Gastrocnemius medialis (tissue), 4 donors: ENCODE measurements at regions not wholly inside any gene's neighbourhood (a gene's known extent, or its start where the extent isn't known, plus 50 kb on each side); places are given as distances from the start of the nearest gene placed in this dataset.

Experiments used
- ATAC-seq, 2 donors: fragments of 150-250 bp; one replicate each; pipeline ENCODE4 v1.9.1; 2016
- DNase-seq, 2 donors: peaks; one replicate each; pipeline ENCODE4 v3.0.0-alpha.2; 2019
- H3K27ac ChIP-seq, 4 donors: fragments of 200-600 bp; sonication (generic); 1 replicate in 1 of 4; 2 replicates in 3 of 4; pipeline ENCODE4 v1.5.1; 2016 to 2018; ENCODE audit warnings: mild to moderate bottlenecking in 2 of 4, moderate library complexity in 1 of 4
- H3K27me3 ChIP-seq, 3 donors: fragments of 200-600 bp; sonication (generic) in 2 of 3; 1 replicate in 1 of 3; 2 replicates in 2 of 3; pipeline versions ENCODE4 v1.5.1 to v1.6.0; 2016 to 2019; ENCODE audit warnings: mild to moderate bottlenecking in 1 of 3, moderate library complexity in 1 of 3
- H3K36me3 ChIP-seq, 2 donors: fragments of 200-600 bp; sonication (generic) in 1 of 2; one replicate each; pipeline ENCODE4 v1.5.1; 2017 to 2018
- H3K4me1 ChIP-seq, 2 donors: fragments of 200-600 bp; sonication (generic) in 1 of 2; one replicate each; pipeline ENCODE4 v1.5.1; 2016 to 2017; ENCODE audit warnings: mild to moderate bottlenecking in 2 of 2
- H3K4me3 ChIP-seq, 4 donors: fragments of 200-600 bp; sonication (generic) in 3 of 4; 1 replicate in 1 of 4; 2 replicates in 3 of 4; pipeline ENCODE4 v1.5.1; 2016 to 2019; ENCODE audit warnings: mild to moderate bottlenecking in 2 of 4
- H3K9me3 ChIP-seq, 3 donors: fragments of 200-600 bp; sonication (generic) in 2 of 3; 1 replicate in 1 of 3; 2 replicates in 2 of 3; pipeline ENCODE4 v1.5.1; 2016 to 2019
- POLR2A ChIP-seq, 2 donors: fragments of 450-650 bp; IDR thresholded peaks; one replicate each; pipeline ENCODE4 v1.6.1; 2017; ENCODE audit warnings: antibody characterized with exemption in 2 of 2, mild to moderate bottlenecking in 2 of 2, moderate library complexity in 2 of 2
- in situ Hi-C, 4 donors: fragments of 200-750 bp; cut with MboI; loops; one replicate each; pipeline versions ENCODE4 v1.15.0 to v1.8.0; 2017; ENCODE audit warnings: low sequenced_read_pairs in 4 of 4
- intact Hi-C: fragments of 100-400 bp; cut with DNase I; formaldehyde crosslinking; loops from one replicate; pipeline ENCODE4 v1.15.1; 2023; ENCODE audit warnings: low total_unique reads
- TF ChIP-seq, protein P1 (sequence below), 5 experiments: fragments of 450-650 bp in 3 of 5; fragments of 200-600 bp in 2 of 5; sonication (generic) in 2 of 5; IDR thresholded peaks in 4 of 5; conservative IDR thresholded peaks in 1 of 5; 1 replicate in 4 of 5; 2 replicates in 1 of 5; pipeline ENCODE4 v1.5.1; 2016 to 2019; ENCODE audit warnings: antibody characterized with exemption in 5 of 5, mild to moderate bottlenecking in 3 of 5, moderate library complexity in 3 of 5

DNA sequence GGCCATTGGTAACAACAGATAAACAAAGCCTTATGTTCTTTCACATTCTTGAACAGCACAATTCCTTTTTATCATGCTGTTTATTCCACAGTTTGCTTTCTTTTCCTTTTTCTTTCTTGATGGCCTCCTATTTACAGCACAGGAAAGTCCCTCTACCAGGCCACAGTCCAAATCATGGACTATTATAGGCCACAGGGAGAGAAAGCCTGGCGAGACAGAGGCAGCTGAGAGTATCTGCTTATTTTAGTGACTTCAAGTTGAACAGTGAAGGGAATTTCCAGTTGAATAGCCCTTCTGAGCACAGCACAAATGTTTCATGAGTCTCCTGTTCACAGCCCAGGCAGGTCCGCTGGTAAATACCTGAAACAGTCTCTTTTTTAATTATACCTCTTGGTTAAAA, 263.7 kb upstream of the ARID1B start:
- Histone ChIP-seq H3K27ac (no peak overlapping the region), H3K4me1 (no peaks in the 10 kb centered on the region), H3K4me3 (no peak overlapping the region), H3K27me3 (no peaks in the 10 kb centered on the region), H3K36me3 (no peaks in the 10 kb centered on the region), H3K9me3 (no peaks in the 10 kb centered on the region)
- in situ Hi-C loops (no loop called here), intact Hi-C loops (no loop called here)
- no peak for DNase-seq
- no peak for ATAC-seq
- TF ChIP-seq, protein P1, sequence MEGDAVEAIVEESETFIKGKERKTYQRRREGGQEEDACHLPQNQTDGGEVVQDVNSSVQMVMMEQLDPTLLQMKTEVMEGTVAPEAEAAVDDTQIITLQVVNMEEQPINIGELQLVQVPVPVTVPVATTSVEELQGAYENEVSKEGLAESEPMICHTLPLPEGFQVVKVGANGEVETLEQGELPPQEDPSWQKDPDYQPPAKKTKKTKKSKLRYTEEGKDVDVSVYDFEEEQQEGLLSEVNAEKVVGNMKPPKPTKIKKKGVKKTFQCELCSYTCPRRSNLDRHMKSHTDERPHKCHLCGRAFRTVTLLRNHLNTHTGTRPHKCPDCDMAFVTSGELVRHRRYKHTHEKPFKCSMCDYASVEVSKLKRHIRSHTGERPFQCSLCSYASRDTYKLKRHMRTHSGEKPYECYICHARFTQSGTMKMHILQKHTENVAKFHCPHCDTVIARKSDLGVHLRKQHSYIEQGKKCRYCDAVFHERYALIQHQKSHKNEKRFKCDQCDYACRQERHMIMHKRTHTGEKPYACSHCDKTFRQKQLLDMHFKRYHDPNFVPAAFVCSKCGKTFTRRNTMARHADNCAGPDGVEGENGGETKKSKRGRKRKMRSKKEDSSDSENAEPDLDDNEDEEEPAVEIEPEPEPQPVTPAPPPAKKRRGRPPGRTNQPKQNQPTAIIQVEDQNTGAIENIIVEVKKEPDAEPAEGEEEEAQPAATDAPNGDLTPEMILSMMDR (IDR thresholded peaks at IDR 0.05 in 4 of 5, conservative IDR thresholded peaks at IDR 0.05 in 1 of 5) = no peak
- no peak for TF ChIP-seq POLR2A (IDR thresholded peaks at IDR 0.05)

DNA sequence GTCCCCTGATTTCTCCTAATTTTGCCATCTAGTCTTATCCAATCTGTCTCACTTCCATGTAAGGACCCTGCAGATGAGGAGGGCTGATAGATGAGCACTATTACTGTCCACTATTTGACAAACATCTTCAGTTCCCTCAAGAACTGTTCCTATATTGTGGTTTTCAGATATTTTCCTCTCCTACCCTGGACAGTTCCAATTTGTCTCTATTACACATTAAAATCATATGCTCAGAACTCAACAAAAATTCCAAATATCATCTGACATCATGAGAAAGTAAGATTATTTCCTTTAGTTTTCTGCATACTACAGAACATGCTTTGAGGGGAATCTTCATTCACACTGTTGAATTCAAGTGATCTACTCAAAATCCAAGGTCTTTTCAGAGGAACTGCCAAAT, 265.6 kb upstream of the ARID1B start:
- in situ Hi-C loops (no loop called here), intact Hi-C loops (no loop called here)
- Histone ChIP-seq H3K27ac (no peak overlapping the region), H3K4me3 (no peak overlapping the region), H3K36me3 (no peaks in the 10 kb centered on the region), H3K4me1 (no peaks in the 10 kb centered on the region), H3K27me3 (no peaks in the 10 kb centered on the region), H3K9me3 (no peaks in the 10 kb centered on the region)
- TF ChIP-seq, protein P1 (IDR thresholded peaks at IDR 0.05 in 4 of 5, conservative IDR thresholded peaks at IDR 0.05 in 1 of 5) = no peak
- no peak for TF ChIP-seq POLR2A (IDR thresholded peaks at IDR 0.05)
- DNase-seq = no peak
- ATAC-seq = no peak

DNA sequence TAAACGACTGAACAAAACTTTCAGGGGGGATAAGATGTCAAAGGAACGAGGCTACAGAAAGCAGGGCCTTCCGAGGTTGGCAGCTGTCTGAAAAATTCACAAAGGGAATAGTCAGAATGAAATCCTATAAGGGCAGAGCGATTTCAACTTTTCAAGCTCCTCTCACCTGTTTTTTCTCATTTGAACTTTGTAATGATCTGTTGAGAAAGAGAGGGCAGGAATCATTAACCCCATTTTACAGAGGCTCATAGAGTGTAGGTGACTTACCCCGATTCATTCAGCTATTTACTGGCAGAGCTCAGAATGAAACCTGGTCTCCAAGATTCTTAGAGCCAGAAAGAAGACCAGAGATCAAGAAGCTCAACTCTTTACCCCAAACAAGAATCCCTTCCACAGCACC, 266.1 kb upstream of the ARID1B start:
- DNase-seq = no peak
- intact Hi-C loops = no loop called here

DNA sequence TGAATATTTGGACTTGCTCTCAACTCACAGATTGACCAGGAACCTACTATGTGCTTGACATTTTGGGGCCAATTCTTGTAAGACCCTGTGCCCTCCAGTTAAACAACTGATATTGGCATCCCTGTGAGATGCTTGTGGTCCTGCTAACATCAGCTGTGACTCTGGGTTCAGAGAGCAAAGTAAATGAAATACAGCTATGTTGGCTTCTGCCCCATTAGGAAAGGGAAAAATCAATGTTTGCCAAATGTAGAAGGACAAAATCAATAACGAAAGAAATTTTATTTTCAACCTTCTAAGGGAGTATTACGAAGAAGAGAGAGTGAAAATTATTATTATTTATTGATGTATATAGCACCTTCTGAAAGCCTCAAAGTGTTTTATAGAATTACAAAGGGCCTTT, 266.9 kb upstream of the ARID1B start:
- DNase-seq (no peak), ATAC-seq (no peak)
- TF ChIP-seq POLR2A (IDR thresholded peaks at IDR 0.05) = no peak
- TF ChIP-seq, protein P1 (IDR thresholded peaks at IDR 0.05 in 4 of 5, conservative IDR thresholded peaks at IDR 0.05 in 1 of 5) = no peak
- Histone ChIP-seq H3K27ac (no peak overlapping the region), H3K27me3 (no peaks in the 10 kb centered on the region), H3K4me3 (no peak overlapping the region), H3K36me3 (no peaks in the 10 kb centered on the region), H3K9me3 (no peaks in the 10 kb centered on the region), H3K4me1 (no peaks in the 10 kb centered on the region)
- in situ Hi-C loops = no loop called here
- intact Hi-C loops = no loop called here

More for the DNA sequence above, 266.1 kb upstream of the ARID1B start:
- no peak for ATAC-seq
- H3K27ac ChIP-seq = no peak overlapping the region
- no peak overlapping the region for H3K4me3 ChIP-seq
- in situ Hi-C loops = no loop called here
- no peaks in the 10 kb centered on the region for H3K27me3 ChIP-seq
- no peaks in the 10 kb centered on the region for H3K4me1 ChIP-seq
- H3K9me3 ChIP-seq = no peaks in the 10 kb centered on the region
- no peaks in the 10 kb centered on the region for H3K36me3 ChIP-seq
- TF ChIP-seq POLR2A (IDR thresholded peaks at IDR 0.05) = no peak
- TF ChIP-seq, protein P1 (IDR thresholded peaks at IDR 0.05 in 4 of 5, conservative IDR thresholded peaks at IDR 0.05 in 1 of 5) = no peak

DNA sequence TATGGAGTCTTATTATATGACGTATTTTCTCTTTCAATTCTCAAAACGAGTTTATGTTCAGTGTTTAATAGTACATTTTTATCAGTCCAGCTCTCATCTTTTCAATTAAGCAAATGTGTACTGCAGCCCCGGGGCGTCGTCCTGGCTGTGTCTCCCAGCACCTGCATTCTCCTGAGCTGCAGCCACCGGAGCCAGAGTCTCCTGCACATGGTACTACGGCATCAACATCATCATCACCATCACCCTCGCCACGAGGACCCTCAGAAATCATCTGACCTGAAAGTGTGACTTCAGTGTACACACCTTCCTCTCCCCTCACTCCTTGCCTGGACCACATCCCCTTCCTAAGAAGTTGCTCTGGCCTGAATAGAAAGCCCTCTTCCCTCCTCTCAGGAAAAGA, 267.7 kb upstream of the ARID1B start:
- H3K27me3 ChIP-seq = no peaks in the 10 kb centered on the region
- DNase-seq = no peak
- H3K27ac ChIP-seq = no peak overlapping the region
- ATAC-seq = no peak
- no peaks in the 10 kb centered on the region for H3K36me3 ChIP-seq
- H3K4me3 ChIP-seq = no peak overlapping the region
- in situ Hi-C loops (no loop called here), intact Hi-C loops (no loop called here)
- H3K9me3 ChIP-seq = no peaks in the 10 kb centered on the region
- no peaks in the 10 kb centered on the region for H3K4me1 ChIP-seq
- TF ChIP-seq POLR2A (IDR thresholded peaks at IDR 0.05) = no peak
- TF ChIP-seq, protein P1 (IDR thresholded peaks at IDR 0.05 in 4 of 5, conservative IDR thresholded peaks at IDR 0.05 in 1 of 5) = no peak
